GM12878 (cell line): ENCODE measurements at regions not wholly inside any gene's neighbourhood (a gene's known extent, or its start where the extent isn't known, plus 50 kb on each side); places are given as distances from the start of the nearest gene placed in this dataset.

Experiments
- ATAC-seq: fragments of 200-7000 bp; cut with Tn5 transposase; 3 replicates; pipeline ENCODE4 v1.9.1; 2020; ENCODE audit warnings: mild to moderate bottlenecking, moderate library complexity
- BruUV-seq: library from RNA; stranded (reverse); fragments of 400-500 nt; replicated peaks from 2 replicates; lab custom pipeline; 2021; lab: Mats Ljungman, UMichigan
- CTCF ChIA-PET: fragments of 300-600 bp; sonication (Branson Sonifier 250); formaldehyde crosslinking; extraction: SDS; loops from one replicate; lab custom pipeline; 2021; ENCODE audit warnings: inconsistent platforms; lab: Yijun Ruan, JAX
- POLR2A ChIA-PET: fragments of 350-600 bp; formaldehyde crosslinking; extraction: SDS; loops from one replicate; lab custom pipeline; 2021; ENCODE audit warnings: inconsistent platforms; lab: Charles Lee
- RAD21 ChIA-PET: fragments of 300-600 bp; sonication (Branson Sonifier 250); formaldehyde crosslinking; loops from one replicate; lab custom pipeline; 2023; ENCODE audit warnings: antibody characterized with exemption; ENCODE audit not compliant: unreplicated experiment; lab: Charles Lee
- SMC1A ChIA-PET: fragments of 300-600 bp; sonication (Branson Sonifier 250); formaldehyde crosslinking; loops from one replicate; lab custom pipeline; 2023; ENCODE audit not compliant: unreplicated experiment, uncharacterized antibody; lab: Charles Lee
- DNase-seq: peaks from one replicate; pipeline ENCODE4 v3.0.0-alpha.2; 2011; ENCODE audit warnings: low read depth, low spot score
- FAIRE-seq: peaks from 3 replicates; lab custom pipeline; 2011; peaks lifted over from hg19 to GRCh38; lab: Jason Lieb, UNC
- H2AFZ ChIP-seq: 2 replicates; pipeline ENCODE4 v1.6.0; 2011; ENCODE audit warnings: low read depth, low read length, control low read depth; ENCODE audit not compliant: control insufficient read depth
- H3K27ac ChIP-seq: 2 replicates; pipeline ENCODE4 v1.5.1; 2011; ENCODE audit warnings: control low read depth; ENCODE audit not compliant: control insufficient read depth, insufficient read depth
- H3K27me3 ChIP-seq, 2 experiments: replicated peaks in 1 of 2; 2 replicates each; pipeline versions ENCODE4 v1.6.0 to v1.6.1; 2011; ENCODE audit warnings: low read length in 1 of 2; ENCODE audit not compliant: control insufficient read depth in 2 of 2, insufficient read depth in 2 of 2
- H3K36me3 ChIP-seq, 2 experiments: 2 replicates each; pipeline ENCODE4 v1.5.1; 2011; ENCODE audit warnings: low read length in 1 of 2; ENCODE audit not compliant: control insufficient read depth in 2 of 2, insufficient read depth in 2 of 2
- H3K4me1 ChIP-seq: 2 replicates; pipeline ENCODE4 v1.6.1; 2011; ENCODE audit warnings: mild to moderate bottlenecking, low read length, moderate library complexity, mixed read lengths; ENCODE audit not compliant: control insufficient read depth, insufficient read depth
- H3K4me2 ChIP-seq: 2 replicates; pipeline ENCODE4 v1.6.0; 2011; ENCODE audit warnings: control low read depth; ENCODE audit not compliant: control insufficient read depth, insufficient read depth
- H3K4me3 ChIP-seq: fragments of 200-600 bp; sonication (generic); 2 replicates; pipeline ENCODE4 v1.5.1; 2016
- H3K79me2 ChIP-seq: 2 replicates; pipeline ENCODE4 v1.6.0; 2011; ENCODE audit warnings: low read length; ENCODE audit not compliant: control insufficient read depth, insufficient read depth
- H3K9ac ChIP-seq: 2 replicates; pipeline ENCODE4 v1.8.0; 2011; ENCODE audit warnings: low read length, control low read depth, mixed read lengths; ENCODE audit not compliant: control insufficient read depth, insufficient read depth
- H3K9me3 ChIP-seq: replicated peaks from 3 replicates; pipeline ENCODE4 v1.5.1; 2011; ENCODE audit warnings: mild to moderate bottlenecking, low read length; ENCODE audit not compliant: control insufficient read depth, insufficient read depth
- H4K20me1 ChIP-seq: 2 replicates; pipeline ENCODE4 v1.6.0; 2011; ENCODE audit not compliant: control insufficient read depth, insufficient read depth
- HSF1 ChIP-seq: fragments of 150-350 bp; IDR thresholded peaks from 2 replicates; pipeline ENCODE4 v1.6.1; 2014; ENCODE audit warnings: mild to moderate bottlenecking, low read depth, low read length
- TARDBP ChIP-seq: IDR thresholded peaks from 2 replicates; pipeline ENCODE4 v1.6.1; 2016; ENCODE audit warnings: borderline replicate concordance
- WGBS: methylation state at CpG from one replicate; pipeline ENCODE4 v1.1.6; 2016; ENCODE audit warnings: low lambda C conversion rate; ENCODE audit not compliant: insufficient replicate concordance, insufficient coverage; ENCODE audit errors: missing lambda C conversion rate; 5-methylcytosine and 5-hydroxymethylcytosine counted together
- in situ Hi-C: fragments of 300-500 bp; cut with MboI; formaldehyde crosslinking; loops from 9 replicates; pipeline ENCODE4 v1.14.3; 2018; ENCODE audit warnings: mixed read lengths
- intact Hi-C: fragments of 100-400 bp; cut with micrococcal nuclease; formaldehyde crosslinking; loops from one replicate; pipeline ENCODE4 v1.14.2; 2022; ENCODE audit not compliant: unreplicated experiment
- TF ChIP-seq, protein P1 (sequence below): fragments of 450-650 bp; IDR thresholded peaks from 2 replicates; pipeline ENCODE4 v1.6.1; 2016; ENCODE audit warnings: mild to moderate bottlenecking, moderate library complexity, borderline replicate concordance

DNA sequence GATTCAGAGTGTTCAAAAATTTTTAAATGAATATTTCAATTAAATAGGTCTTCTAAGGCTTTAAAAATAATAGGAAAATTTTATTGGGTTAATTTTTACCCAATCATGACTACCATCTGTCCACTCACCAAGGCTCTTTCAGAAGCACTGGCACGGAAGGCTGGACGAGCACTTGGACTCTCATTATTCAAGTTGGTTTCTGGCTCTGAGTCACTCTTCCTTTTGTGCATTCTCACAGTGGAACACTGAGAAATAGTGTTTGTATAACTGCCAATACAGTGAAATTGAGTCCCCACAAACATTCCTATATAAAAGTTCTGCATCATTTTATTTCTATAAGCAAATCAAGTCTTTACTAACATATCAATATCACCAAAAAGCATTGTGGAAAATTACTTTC, 1149.0 kb downstream of the EFNA5 start:
- ATAC-seq, result 0 out of 3 replicates have a peak, but pooled peaks have one; percentile 34
- H3K27me3 ChIP-seq, result no peaks in the 10 kb centered on the region
- no TSS peak for BruUV-seq
- FAIRE-seq, result no peak
- H3K9me3 ChIP-seq, result no peaks in the 10 kb centered on the region
- DNase-seq, result no peak
- POLR2A ChIA-PET, result no interaction called here
- H3K9ac ChIP-seq, result no peak overlapping the region
- no peak overlapping the region for H3K27ac ChIP-seq
- no peaks in the 10 kb centered on the region for H3K79me2 ChIP-seq
- TF ChIP-seq, protein P1, sequence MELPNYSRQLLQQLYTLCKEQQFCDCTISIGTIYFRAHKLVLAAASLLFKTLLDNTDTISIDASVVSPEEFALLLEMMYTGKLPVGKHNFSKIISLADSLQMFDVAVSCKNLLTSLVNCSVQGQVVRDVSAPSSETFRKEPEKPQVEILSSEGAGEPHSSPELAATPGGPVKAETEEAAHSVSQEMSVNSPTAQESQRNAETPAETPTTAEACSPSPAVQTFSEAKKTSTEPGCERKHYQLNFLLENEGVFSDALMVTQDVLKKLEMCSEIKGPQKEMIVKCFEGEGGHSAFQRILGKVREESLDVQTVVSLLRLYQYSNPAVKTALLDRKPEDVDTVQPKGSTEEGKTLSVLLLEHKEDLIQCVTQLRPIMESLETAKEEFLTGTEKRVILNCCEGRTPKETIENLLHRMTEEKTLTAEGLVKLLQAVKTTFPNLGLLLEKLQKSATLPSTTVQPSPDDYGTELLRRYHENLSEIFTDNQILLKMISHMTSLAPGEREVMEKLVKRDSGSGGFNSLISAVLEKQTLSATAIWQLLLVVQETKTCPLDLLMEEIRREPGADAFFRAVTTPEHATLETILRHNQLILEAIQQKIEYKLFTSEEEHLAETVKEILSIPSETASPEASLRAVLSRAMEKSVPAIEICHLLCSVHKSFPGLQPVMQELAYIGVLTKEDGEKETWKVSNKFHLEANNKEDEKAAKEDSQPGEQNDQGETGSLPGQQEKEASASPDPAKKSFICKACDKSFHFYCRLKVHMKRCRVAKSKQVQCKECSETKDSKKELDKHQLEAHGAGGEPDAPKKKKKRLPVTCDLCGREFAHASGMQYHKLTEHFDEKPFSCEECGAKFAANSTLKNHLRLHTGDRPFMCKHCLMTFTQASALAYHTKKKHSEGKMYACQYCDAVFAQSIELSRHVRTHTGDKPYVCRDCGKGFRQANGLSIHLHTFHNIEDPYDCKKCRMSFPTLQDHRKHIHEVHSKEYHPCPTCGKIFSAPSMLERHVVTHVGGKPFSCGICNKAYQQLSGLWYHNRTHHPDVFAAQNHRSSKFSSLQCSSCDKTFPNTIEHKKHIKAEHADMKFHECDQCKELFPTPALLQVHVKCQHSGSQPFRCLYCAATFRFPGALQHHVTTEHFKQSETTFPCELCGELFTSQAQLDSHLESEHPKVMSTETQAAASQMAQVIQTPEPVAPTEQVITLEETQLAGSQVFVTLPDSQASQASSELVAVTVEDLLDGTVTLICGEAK, result no peak
- no peak for TF ChIP-seq TARDBP
- TF ChIP-seq HSF1, result no peak
- in situ Hi-C loops (no loop called here), intact Hi-C loops (no loop called here)
- RAD21 ChIA-PET, result no interaction called here
- 56% methylated on average over 2 of the region's 2 CpGs for WGBS
- no peaks in the 10 kb centered on the region for H4K20me1 ChIP-seq
- H3K36me3 ChIP-seq, result no peaks in the 10 kb centered on the region
- CTCF ChIA-PET, result no interaction called here
- no peak overlapping the region for H3K4me3 ChIP-seq
- H2AFZ ChIP-seq, result no peak overlapping the region
- no peak overlapping the region for H3K4me2 ChIP-seq
- SMC1A ChIA-PET, result no interaction called here
- H3K4me1 ChIP-seq, result no peaks in the 10 kb centered on the region
